PFSK-1 (cell line): ENCODE measurements at regions not wholly inside any gene's neighbourhood (a gene's known extent, or its start where the extent isn't known, plus 50 kb on each side); places are given as distances from the start of the nearest gene placed in this dataset.

Experiments
- FOXP2 ChIP-seq: optimal IDR thresholded peaks from 2 replicates; pipeline ENCODE3; 2011; ENCODE audit warnings: borderline replicate concordance, control low read depth, inconsistent platforms; ENCODE audit not compliant: insufficient read depth; ENCODE audit errors: extremely low read length, extremely low read depth
- POLR2AphosphoS5 ChIP-seq: IDR thresholded peaks from 2 replicates; pipeline ENCODE4 v1.6.1; 2012; ENCODE audit warnings: low read depth, mild to moderate bottlenecking, control low read depth, low read length, moderate library complexity

GRCh38 chr2:104027321-104027720, 826.6 kb upstream of the POU3F3 start:
- no peak for TF ChIP-seq POLR2AphosphoS5
- TF ChIP-seq FOXP2 = no peak
